GM12873 (cell line): ENCODE measurements at regions not wholly inside any gene's neighbourhood (a gene's known extent, or its start where the extent isn't known, plus 50 kb on each side); places are given as distances from the start of the nearest gene placed in this dataset.

Source experiments
- TF ChIP-seq, protein P1 (sequence below): IDR thresholded peaks from 2 replicates; pipeline ENCODE4 v1.5.1; 2012; ENCODE audit warnings: low read depth, mild to moderate bottlenecking, moderate library complexity, low read length, control low read depth; ENCODE audit not compliant: insufficient read depth; ENCODE audit errors: missing control alignments

DNA sequence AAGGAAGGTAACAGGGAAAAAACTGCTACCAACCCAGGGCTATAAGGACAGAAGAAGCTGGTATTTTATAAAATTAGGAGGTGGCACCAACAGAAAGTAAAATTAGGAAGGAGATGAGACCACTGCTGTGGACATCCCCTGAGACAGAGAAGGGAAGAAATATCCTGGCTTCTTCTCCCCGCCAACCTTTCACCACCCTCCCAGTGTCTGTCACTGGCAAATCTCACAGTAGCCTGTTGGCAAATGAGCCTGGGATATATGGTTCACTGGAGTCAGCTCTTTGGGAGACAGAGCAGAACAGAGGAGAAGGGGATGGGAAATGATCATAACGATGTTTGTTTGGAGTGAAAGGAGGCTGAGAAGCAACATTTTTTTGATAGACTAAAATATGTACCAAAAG lies 190.9 kb upstream of the PACRGL start:
- TF ChIP-seq, protein P1, sequence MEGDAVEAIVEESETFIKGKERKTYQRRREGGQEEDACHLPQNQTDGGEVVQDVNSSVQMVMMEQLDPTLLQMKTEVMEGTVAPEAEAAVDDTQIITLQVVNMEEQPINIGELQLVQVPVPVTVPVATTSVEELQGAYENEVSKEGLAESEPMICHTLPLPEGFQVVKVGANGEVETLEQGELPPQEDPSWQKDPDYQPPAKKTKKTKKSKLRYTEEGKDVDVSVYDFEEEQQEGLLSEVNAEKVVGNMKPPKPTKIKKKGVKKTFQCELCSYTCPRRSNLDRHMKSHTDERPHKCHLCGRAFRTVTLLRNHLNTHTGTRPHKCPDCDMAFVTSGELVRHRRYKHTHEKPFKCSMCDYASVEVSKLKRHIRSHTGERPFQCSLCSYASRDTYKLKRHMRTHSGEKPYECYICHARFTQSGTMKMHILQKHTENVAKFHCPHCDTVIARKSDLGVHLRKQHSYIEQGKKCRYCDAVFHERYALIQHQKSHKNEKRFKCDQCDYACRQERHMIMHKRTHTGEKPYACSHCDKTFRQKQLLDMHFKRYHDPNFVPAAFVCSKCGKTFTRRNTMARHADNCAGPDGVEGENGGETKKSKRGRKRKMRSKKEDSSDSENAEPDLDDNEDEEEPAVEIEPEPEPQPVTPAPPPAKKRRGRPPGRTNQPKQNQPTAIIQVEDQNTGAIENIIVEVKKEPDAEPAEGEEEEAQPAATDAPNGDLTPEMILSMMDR, result no peak

GRCh38 chr4:20512033-20512792 lies 188.0 kb upstream of the PACRGL start:
- TF ChIP-seq, protein P1, result no peak

DNA sequence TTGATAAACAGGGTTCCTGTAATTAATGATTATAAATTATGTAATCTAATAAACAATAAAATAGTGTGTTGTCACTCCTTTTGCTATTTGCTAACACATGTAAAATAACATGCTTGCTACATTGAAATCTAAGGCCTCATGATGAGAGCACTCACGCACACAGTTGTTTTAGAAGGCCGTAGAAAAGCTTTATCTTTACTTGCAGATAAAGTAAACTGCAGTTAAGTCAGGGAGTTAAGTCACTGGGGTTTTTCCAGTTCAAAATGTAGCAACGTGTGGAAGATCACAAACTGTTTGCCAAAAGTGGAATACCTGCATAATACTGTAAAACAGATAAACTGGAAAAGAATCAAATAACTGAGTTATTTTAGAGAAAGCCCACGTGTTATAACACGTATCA lies 187.3 kb upstream of the PACRGL start:
- TF ChIP-seq, protein P1, result no peak

DNA sequence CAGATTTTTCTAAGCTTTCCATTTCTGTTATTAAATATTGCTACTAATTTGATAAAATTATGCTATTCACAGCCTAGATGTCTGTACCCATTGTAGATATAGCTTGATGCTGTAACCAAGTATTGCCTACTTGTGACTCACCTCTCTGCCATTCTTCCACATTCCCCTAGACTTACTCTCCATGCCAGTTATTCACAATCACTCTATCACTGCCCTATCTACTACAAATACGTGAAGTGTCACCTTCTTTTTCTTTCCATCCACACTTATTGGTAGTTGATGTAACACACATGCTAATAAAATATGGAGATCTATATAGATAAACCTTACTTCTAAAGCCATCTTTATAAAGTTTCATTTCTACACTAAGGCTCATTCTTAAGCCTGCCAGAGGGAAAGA lies 179.4 kb upstream of the PACRGL start:
- TF ChIP-seq, protein P1, result no peak

DNA sequence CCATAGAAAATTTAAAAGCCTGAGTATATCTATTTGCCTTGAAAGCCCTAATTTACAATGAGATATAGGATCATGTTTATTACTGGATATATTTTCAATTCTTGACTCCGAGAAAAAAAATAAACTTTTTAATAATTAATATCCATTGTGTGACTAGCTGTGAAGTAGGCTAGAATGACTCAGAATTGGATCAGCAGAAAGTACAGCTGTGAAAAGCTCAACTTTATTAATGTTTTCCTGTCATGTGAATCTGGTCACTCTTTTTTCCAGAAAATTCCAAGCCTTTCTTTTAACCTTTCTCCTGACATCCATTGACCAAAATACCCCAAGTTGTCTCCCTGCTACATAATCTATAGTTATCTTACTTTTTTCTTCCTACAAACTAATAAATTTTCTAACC lies 171.8 kb upstream of the PACRGL start:
- TF ChIP-seq, protein P1, result no peak

DNA sequence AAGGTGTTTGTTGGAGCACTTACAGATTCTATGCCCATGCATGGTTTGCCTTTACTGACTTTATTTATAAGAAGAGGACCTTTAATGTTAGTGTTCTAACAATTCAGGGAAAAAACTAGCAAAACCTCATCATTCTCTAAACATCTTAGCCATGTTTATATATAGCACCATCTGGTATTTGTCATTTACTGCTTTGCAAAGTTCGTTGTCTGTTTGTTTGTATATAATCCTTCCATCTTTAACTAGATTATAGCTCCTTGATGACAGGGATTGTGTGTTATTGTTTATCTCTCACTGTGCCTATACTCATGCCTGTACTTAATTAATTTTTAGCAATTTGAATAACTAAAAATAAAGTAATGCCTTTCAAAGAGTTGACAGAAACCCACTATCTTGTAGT lies 170.6 kb upstream of the PACRGL start:
- TF ChIP-seq, protein P1, result no peak

- TF ChIP-seq, protein P1, result no peak
These were observed 168.0 kb upstream of the PACRGL start for GRCh38 chr4:20532116-20532790.
